GM21737 (cell line): ENCODE measurements at regions not wholly inside any gene's neighbourhood (a gene's known extent, or its start where the extent isn't known, plus 50 kb on each side); places are given as distances from the start of the nearest gene placed in this dataset.
"Not testable (repeated sequence)": the region's sequence is repeated elsewhere in the genome, so short reads cannot be mapped to it uniquely, and the experiment has no call there.

ENCODE experiments used
- ATAC-seq: cut with Tn5 transposase; IDR thresholded peaks from one replicate; pipeline ENCODE4 v1.9.1; 2021; ENCODE audit warnings: mild to moderate bottlenecking, moderate library complexity; ENCODE audit not compliant: unreplicated experiment

- not testable (repeated sequence) for ATAC-seq
Observed at GRCh38 chr1:234784108-234784507, 174.1 kb upstream of the IRF2BP2 start.

- no peak for ATAC-seq
Observed at GRCh38 chr1:234782791-234783190, 172.8 kb upstream of the IRF2BP2 start.

GRCh38 chr1:234782105-234782751 lies 172.2 kb upstream of the IRF2BP2 start:
- ATAC-seq = no peak

- ATAC-seq = no peak
Observed at GRCh38 chr1:234781241-234782065, 171.5 kb upstream of the IRF2BP2 start.

- ATAC-seq = no peak
Observed at GRCh38 chr1:234780531-234781162, 170.7 kb upstream of the IRF2BP2 start.

GRCh38 chr1:234780112-234780511 lies 170.1 kb upstream of the IRF2BP2 start:
- no peak for ATAC-seq

- not testable (repeated sequence) for ATAC-seq
Observed at GRCh38 chr1:234779600-234779999, 169.6 kb upstream of the IRF2BP2 start.

- ATAC-seq = no peak
Observed at GRCh38 chr1:234779160-234779538, 169.2 kb upstream of the IRF2BP2 start.

- ATAC-seq = no peak
Observed at GRCh38 chr1:234778221-234779159, 168.5 kb upstream of the IRF2BP2 start.

GRCh38 chr1:234777856-234778220 lies 167.9 kb upstream of the IRF2BP2 start:
- ATAC-seq = no peak

- no peak for ATAC-seq
Observed at GRCh38 chr1:234776876-234777855, 167.2 kb upstream of the IRF2BP2 start.

- ATAC-seq = no peak
Observed at GRCh38 chr1:234776256-234776875, 166.4 kb upstream of the IRF2BP2 start.

- ATAC-seq = no peak
Observed at GRCh38 chr1:234775477-234776246, 165.7 kb upstream of the IRF2BP2 start.

- no peak for ATAC-seq
Observed at GRCh38 chr1:234774971-234775370, 165.0 kb upstream of the IRF2BP2 start.

- ATAC-seq = no peak
Observed at GRCh38 chr1:234773936-234774677, 164.1 kb upstream of the IRF2BP2 start.

GRCh38 chr1:234772345-234773147 lies 162.6 kb upstream of the IRF2BP2 start:
- ATAC-seq = peak; percentile 91
